Activated naive CD8-positive, alpha-beta T cell treated with anti-CD3 and anti-CD28 coated beads for 36 hours (primary cell): ENCODE measurements at regions not wholly inside any gene's neighbourhood (a gene's known extent, or its start where the extent isn't known, plus 50 kb on each side); places are given as distances from the start of the nearest gene placed in this dataset.
"Not testable (repeated sequence)": the region's sequence is repeated elsewhere in the genome, so short reads cannot be mapped to it uniquely, and the experiment has no call there.

Experiments
- DNase-seq: peaks from one replicate; pipeline ENCODE4 v3.0.0; 2021
- H3K27ac Mint-ChIP-seq: one replicate; pipeline ENCODE4 v1.8.0; 2022; ENCODE audit warnings: mild to moderate bottlenecking, moderate library complexity, mixed read lengths
- H3K27me3 Mint-ChIP-seq: one replicate; pipeline ENCODE4 v1.8.0; 2022; ENCODE audit warnings: mild to moderate bottlenecking, mixed read lengths
- H3K36me3 Mint-ChIP-seq: one replicate; pipeline ENCODE4 v1.8.0; 2021; ENCODE audit warnings: mild to moderate bottlenecking, mixed read lengths
- H3K4me1 Mint-ChIP-seq: one replicate; pipeline ENCODE4 v1.8.0; 2021; ENCODE audit warnings: mixed read lengths
- H3K4me3 Mint-ChIP-seq: one replicate; pipeline ENCODE4 v1.8.0; 2022; ENCODE audit warnings: mild to moderate bottlenecking, moderate library complexity, mixed read lengths
- H3K9me3 Mint-ChIP-seq: one replicate; pipeline ENCODE4 v1.8.0; 2022; ENCODE audit warnings: mixed read lengths

DNA sequence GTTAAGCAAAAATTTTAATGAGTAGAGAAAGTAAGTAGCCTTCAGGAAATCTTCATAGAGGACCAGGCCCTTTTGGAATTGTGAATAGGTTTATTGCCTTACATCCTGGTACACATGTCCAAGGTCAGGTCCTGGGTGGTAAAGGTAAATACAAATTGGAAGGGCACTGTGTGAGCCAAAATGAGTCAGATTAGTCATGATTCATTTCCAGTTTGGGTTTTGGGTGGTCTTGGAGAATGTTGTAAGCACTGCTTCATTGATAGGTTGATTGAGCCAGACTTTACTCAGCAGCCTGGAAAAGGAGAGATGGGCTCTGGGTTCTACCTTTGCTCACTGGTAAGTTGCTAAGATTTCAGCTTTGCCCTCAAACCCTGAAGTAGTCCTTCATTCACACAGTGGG lies 82.5 kb upstream of the ZNF169 start:
- Mint-ChIP-seq H3K27me3 (no peaks in the 10 kb centered on the region), H3K27ac (peak overlapping the region; percentile 73), H3K4me1 (peaks cover 85% of the 10 kb centered on the region), H3K9me3 (no peaks in the 10 kb centered on the region), H3K4me3 (no peak overlapping the region), H3K36me3 (peaks cover 63% of the 10 kb centered on the region)
- no peak for DNase-seq

DNA sequence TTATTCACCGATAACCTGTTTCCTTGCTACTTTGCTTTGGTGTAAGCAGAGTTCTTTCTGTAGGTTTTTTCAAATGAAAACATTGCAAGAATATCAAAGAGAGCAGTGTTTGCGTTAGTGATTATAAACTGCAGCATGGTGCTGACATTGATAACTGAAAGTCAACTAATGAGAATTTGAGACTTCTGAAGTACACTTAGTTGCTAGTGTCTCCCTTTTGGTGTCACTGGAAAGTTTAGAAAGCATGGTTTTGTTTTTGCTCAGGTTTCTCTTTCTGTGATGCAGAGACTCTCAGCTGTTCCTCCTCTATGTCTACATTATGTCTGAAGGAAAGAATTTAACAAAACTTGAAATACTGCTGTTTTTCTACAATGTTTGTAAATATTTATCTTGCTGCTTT lies 80.2 kb upstream of the ZNF169 start:
- peak overlapping the region; percentile 16 for H3K4me3 Mint-ChIP-seq

DNA sequence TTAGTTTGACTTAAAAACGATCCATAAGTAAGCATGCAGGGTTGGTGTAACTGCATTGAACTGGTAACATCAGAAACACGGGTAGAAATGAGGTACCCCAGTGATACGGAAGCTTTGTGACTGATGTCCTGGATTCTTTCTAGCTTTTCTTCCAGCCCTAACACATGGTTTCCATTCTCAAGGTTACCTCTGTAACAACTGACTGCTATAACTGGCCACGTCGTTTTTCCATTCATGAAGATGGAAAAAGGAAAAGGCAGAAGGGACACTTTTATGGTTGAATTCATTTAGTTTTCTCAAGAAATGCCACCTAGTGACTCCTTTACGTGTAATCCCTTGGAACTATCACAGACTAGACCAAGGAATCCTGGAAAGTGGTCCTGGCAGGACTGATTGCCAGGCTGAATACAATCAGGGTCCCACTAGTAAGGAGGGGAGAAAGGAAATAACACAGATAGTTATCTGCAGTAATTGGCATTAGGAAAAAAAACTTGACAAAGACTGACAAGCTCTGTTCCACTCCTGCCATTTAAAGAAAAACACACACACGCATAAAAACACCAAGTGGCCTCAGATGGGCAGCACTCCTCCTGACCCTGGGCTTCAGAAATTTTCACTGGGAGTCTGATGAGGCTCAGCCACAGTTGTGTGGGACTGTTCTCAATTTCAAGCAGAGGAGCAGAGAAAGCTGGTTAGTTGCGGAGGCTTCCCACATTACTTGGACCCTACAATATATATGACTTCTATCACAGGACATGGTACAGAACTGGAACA lies 77.5 kb upstream of the ZNF169 start:
- Mint-ChIP-seq H3K4me3 (no peak overlapping the region), H3K27me3 (no peaks in the 10 kb centered on the region), H3K4me1 (peaks cover 56% of the 10 kb centered on the region), H3K27ac (peak overlapping the region; percentile 59), H3K9me3 (no peaks in the 10 kb centered on the region), H3K36me3 (peaks cover 50% of the 10 kb centered on the region)
- DNase-seq, result no peak

More for the DNA sequence above, 80.2 kb upstream of the ZNF169 start:
- Mint-ChIP-seq H3K36me3 (peaks cover 62% of the 10 kb centered on the region), H3K9me3 (no peaks in the 10 kb centered on the region), H3K27ac (peak overlapping the region; percentile 79), H3K27me3 (no peaks in the 10 kb centered on the region), H3K4me1 (peaks cover 76% of the 10 kb centered on the region)
- no peak for DNase-seq

DNA sequence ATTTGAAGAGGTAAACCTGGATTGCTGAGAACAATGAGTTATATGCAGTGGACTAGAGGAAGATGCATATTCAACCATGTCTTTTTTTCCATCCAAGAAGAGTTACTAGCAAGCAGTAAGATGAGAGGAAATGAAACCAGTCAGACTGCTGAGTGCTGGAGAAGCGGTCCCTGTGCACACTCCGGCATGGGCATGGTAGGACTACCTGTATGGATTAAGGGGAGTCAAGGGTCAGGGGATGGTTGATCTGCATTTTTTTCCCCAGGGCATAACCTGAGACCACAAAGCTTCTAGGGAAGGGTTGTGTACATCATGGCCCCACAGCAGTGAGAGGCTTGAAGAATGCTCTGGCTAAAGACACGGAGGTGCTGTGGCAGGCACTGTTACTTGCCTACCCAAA lies 76.6 kb upstream of the ZNF169 start:
- H3K27me3 Mint-ChIP-seq, result no peaks in the 10 kb centered on the region
- peak overlapping the region; percentile 35 for H3K27ac Mint-ChIP-seq
- H3K9me3 Mint-ChIP-seq, result no peaks in the 10 kb centered on the region
- H3K4me3 Mint-ChIP-seq, result no peak overlapping the region
- peaks cover 45% of the 10 kb centered on the region for H3K36me3 Mint-ChIP-seq
- peaks cover 47% of the 10 kb centered on the region for H3K4me1 Mint-ChIP-seq
- no peak for DNase-seq

DNA sequence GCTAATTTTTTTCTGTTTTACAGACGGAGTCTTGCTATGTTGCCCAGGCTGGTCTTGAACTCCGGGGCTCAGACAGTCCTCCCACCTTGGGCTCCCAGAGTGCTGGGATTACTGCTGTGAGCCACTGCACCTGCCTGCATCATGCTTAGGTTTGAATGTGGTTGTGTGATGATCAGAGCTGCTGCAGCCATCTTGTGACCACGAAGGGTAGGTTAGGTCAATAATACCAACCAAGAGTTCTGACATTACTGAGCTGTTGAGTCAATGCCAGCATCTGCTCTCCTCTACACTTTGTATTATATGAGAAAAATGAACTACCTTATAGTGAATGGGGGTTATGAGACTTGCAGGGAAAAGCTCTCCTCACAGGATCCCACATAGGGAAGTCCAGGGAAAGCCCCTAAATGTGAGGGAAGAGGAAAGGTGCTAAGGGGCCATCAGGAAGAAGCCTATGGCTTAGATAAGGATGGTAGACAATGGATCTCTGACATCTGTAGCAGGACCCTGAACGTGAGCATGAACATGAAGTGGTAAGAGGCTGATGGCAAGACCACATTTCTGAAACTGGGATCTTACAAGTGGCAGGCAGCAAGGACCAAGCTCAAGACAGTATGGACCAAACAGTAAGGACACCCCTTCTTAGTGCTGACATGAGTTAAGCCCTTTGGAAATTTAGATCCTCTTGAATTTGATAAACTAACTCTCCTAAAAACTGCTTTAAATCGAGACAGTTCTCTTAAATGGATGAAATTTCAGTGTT lies 75.7 kb upstream of the ZNF169 start:
- no peaks in the 10 kb centered on the region for H3K27me3 Mint-ChIP-seq
- peaks cover 5% of the 10 kb centered on the region for H3K9me3 Mint-ChIP-seq
- H3K4me3 Mint-ChIP-seq, result no peak overlapping the region
- H3K36me3 Mint-ChIP-seq, result peaks cover 50% of the 10 kb centered on the region
- DNase-seq, result no peak
- H3K4me1 Mint-ChIP-seq, result peaks cover 44% of the 10 kb centered on the region
- H3K27ac Mint-ChIP-seq, result peak overlapping the region; percentile 4

DNA sequence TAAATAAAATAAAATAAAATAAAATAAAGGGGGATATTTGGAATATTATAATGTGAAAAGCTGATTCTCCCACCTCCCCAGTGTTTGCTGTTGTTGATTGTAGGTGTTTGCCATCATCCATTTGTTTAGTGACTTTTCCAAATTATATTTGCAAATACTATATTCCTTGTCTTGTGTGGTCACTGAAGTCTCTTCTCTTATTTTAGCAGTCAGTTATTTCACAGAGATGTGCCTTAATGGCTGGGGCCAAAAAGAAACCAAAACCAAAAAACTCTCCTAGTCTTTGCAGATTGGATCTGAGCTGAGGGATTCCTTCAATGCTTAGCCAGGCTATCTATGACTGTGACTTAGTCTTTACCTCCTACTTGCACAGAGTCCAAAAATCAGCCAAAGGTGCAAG lies 70.9 kb upstream of the ZNF169 start:
- peaks cover 45% of the 10 kb centered on the region for H3K36me3 Mint-ChIP-seq
- peaks cover 23% of the 10 kb centered on the region for H3K9me3 Mint-ChIP-seq
- H3K4me1 Mint-ChIP-seq, result peaks cover 8% of the 10 kb centered on the region
- no peaks in the 10 kb centered on the region for H3K27me3 Mint-ChIP-seq
- H3K4me3 Mint-ChIP-seq, result no peak overlapping the region
- DNase-seq, result no peak
- no peak overlapping the region for H3K27ac Mint-ChIP-seq

DNA sequence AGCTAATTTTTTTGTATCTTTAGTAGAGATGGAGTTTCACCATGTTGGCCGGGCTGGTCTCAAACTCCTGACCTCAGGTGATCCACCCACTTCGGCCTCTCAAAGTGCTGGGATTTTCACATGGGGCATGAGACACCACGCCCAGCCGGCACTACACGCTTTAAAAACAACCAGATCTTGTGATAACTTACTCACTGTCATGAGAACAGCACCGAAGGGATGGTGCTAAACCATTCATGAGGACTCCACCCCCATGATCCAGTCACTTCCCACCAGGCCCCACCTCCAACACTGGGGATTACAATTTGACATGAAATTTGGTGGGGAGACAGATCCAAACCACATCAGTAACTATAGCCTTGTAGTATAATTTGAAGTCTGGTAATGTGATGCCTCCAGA lies 67.4 kb upstream of the ZNF169 start:
- H3K27ac Mint-ChIP-seq, H3K4me3 Mint-ChIP-seq, DNase-seq, H3K4me1 Mint-ChIP-seq, H3K27me3 Mint-ChIP-seq: not testable (repeated sequence)
- H3K36me3 Mint-ChIP-seq, result peaks cover 66% of the 10 kb centered on the region
- peaks cover 45% of the 10 kb centered on the region for H3K9me3 Mint-ChIP-seq

DNA sequence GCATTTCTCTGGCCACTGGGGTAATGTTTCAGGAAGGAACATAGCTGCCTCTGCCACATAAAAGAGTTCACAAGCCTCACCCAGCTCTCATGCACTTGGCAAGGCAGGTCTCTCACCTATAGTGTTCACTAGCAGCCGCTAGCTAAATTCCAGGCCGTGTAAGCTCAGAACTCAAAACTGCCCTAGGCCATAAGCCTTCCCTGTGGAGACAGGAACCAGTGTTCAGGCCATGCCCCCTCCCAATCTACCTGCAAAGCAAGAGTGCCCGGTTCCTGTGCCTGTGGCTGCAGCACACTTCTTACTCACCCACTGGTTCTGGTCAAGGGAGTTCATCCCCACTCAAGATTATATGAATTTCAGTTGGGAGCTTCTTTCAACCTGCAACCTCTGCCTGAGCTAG lies 60.7 kb upstream of the ZNF169 start:
- no peak overlapping the region for H3K27ac Mint-ChIP-seq
- peaks cover 40% of the 10 kb centered on the region for H3K36me3 Mint-ChIP-seq
- H3K4me3 Mint-ChIP-seq, result no peak overlapping the region
- peaks cover 24% of the 10 kb centered on the region for H3K9me3 Mint-ChIP-seq
- H3K27me3 Mint-ChIP-seq, result no peaks in the 10 kb centered on the region
- H3K4me1 Mint-ChIP-seq, result no peaks in the 10 kb centered on the region
- no peak for DNase-seq

DNA sequence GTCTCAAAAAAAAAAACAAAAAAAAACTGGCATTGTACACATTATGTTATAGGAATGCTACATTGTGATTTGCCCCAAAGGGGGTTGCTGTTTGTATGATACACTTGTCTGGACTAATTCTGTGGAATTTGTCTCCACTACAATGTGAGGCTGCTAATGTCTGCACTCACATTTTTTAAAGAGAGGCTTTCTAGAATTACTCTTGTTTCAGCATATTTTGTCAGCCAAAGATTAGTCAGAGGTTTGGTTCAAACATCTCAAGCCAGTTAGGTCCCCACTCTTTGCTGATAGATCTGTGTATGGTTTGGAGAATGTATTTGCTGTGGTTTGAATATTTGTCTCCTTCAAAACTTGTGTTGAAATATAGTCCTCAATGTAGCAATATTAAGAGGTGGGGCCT lies 59.3 kb upstream of the ZNF169 start:
- no peak overlapping the region for H3K27ac Mint-ChIP-seq
- H3K4me1 Mint-ChIP-seq, result no peaks in the 10 kb centered on the region
- no peak overlapping the region for H3K4me3 Mint-ChIP-seq
- peaks cover 20% of the 10 kb centered on the region for H3K9me3 Mint-ChIP-seq
- peaks cover 31% of the 10 kb centered on the region for H3K36me3 Mint-ChIP-seq
- DNase-seq, result no peak
- no peaks in the 10 kb centered on the region for H3K27me3 Mint-ChIP-seq

DNA sequence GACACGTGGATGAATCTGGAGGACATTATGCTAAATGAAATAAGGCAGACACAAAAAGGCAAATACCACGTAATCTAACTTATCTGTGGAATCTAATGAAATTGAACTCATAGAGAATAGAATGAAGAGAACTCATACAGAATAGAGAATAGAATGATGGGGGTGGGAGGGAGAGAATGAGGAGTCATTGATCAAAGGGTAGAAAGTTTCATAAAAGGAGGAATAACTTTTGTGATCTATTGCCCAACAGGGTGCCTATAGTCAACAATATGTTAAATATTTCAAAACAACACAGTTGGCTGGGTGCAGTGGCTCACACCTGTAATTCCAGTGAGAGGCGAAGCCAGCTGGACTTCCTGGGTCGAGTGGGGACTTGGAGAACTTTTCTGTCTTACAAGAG lies 54.9 kb upstream of the ZNF169 start:
- Mint-ChIP-seq H3K27me3 (no peaks in the 10 kb centered on the region), H3K9me3 (peaks cover 6% of the 10 kb centered on the region), H3K4me3 (no peak overlapping the region), H3K36me3 (peaks cover 11% of the 10 kb centered on the region), H3K27ac (no peak overlapping the region), H3K4me1 (no peaks in the 10 kb centered on the region)
- DNase-seq, result no peak

DNA sequence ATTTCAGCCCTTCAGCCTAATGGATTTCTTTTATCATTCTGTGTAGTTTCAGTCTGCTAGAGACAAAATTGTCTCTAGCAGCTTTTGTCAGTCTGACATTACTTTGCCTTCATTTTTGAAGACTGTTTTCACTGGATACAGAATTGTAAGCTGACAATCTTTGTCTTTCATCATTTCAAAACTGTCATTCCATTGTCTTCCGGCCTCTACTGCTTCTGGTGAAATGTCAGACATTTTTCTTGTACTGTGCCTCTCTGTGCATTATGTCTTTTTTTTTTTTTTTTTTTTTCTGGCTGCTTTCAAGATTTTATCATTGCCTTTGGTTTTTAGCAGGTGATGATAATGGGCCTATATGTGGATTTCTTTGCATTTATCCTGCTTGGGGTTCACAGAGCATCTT lies 51.3 kb upstream of the ZNF169 start:
- DNase-seq, result no peak
- Mint-ChIP-seq H3K36me3 (peaks cover 3% of the 10 kb centered on the region), H3K4me3 (no peak overlapping the region), H3K4me1 (no peaks in the 10 kb centered on the region), H3K9me3 (peaks cover 6% of the 10 kb centered on the region), H3K27ac (no peak overlapping the region), H3K27me3 (no peaks in the 10 kb centered on the region)
